Breast epithelium (tissue), 4 donors: ENCODE measurements at regions not wholly inside any gene's neighbourhood (a gene's known extent, or its start where the extent isn't known, plus 50 kb on each side); places are given as distances from the start of the nearest gene placed in this dataset.

Experiments
- DNase-seq, 2 donors: peaks; one replicate each; pipeline ENCODE4 v3.0.0-alpha.2; 2019; ENCODE audit warnings: low spot score in 2 of 2
- H3K27ac ChIP-seq, 2 donors: fragments of 200-600 bp; sonication (generic) in 1 of 2; one replicate each; pipeline ENCODE4 v1.5.1; 2016 to 2019; ENCODE audit warnings: mild to moderate bottlenecking in 1 of 2
- H3K27me3 ChIP-seq, 2 donors: fragments of 200-600 bp; sonication (generic) in 1 of 2; one replicate each; pipeline versions ENCODE4 v1.5.1 to v1.6.0; 2017 to 2019; ENCODE audit warnings: control low read depth in 1 of 2, mild to moderate bottlenecking in 1 of 2
- H3K36me3 ChIP-seq: fragments of 200-600 bp; one replicate; pipeline ENCODE4 v1.5.1; 2019
- H3K4me1 ChIP-seq, 2 donors: fragments of 200-600 bp; sonication (generic); one replicate each; pipeline ENCODE4 v1.5.1; 2016 to 2019; ENCODE audit warnings: control low read depth in 1 of 2
- H3K4me3 ChIP-seq, 3 donors: fragments of 200-600 bp; sonication (generic); 1 replicate in 2 of 3; 2 replicates in 1 of 3; pipeline ENCODE4 v1.5.1; 2016 to 2019; ENCODE audit warnings: mild to moderate bottlenecking in 3 of 3, moderate library complexity in 2 of 3
- H3K9me3 ChIP-seq, 2 donors: fragments of 200-600 bp; sonication (generic) in 1 of 2; one replicate each; pipeline ENCODE4 v1.5.1; 2016 to 2019; ENCODE audit warnings: control low read depth in 1 of 2
- POLR2A ChIP-seq: fragments of 450-650 bp; IDR thresholded peaks from one replicate; pipeline ENCODE4 v1.6.1; 2016; ENCODE audit warnings: antibody characterized with exemption, mild to moderate bottlenecking, moderate library complexity
- POLR2AphosphoS5 ChIP-seq, 3 donors: sonication (generic); formaldehyde crosslinking; IDR thresholded peaks; one replicate each; pipeline ENCODE4 v1.6.1; 2017; ENCODE audit warnings: antibody characterized with exemption in 3 of 3
- intact Hi-C: fragments of 100-400 bp; cut with DNase I; formaldehyde crosslinking; loops from one replicate; pipeline ENCODE4 v1.15.1; 2023; ENCODE audit warnings: low total_unique reads
- TF ChIP-seq, protein P1 (sequence below), 3 donors: fragments of 450-650 bp; IDR thresholded peaks; one replicate each; pipeline ENCODE4 v1.5.1; 2016 to 2017; ENCODE audit warnings: antibody characterized with exemption in 3 of 3, mild to moderate bottlenecking in 3 of 3, moderate library complexity in 3 of 3

- no peak for DNase-seq
- Histone ChIP-seq H3K27ac (no peak overlapping the region), H3K4me3 (peak overlapping the region in 1 of 3 donors; percentile 37), H3K9me3 (no peaks in the 10 kb centered on the region), H3K27me3 (peaks cover 0 to 4% of the 10 kb centered on the region in 2 donors), H3K4me1 (no peaks in the 10 kb centered on the region), H3K36me3 (no peaks in the 10 kb centered on the region)
- no peak for TF ChIP-seq POLR2A
- TF ChIP-seq, protein P1, sequence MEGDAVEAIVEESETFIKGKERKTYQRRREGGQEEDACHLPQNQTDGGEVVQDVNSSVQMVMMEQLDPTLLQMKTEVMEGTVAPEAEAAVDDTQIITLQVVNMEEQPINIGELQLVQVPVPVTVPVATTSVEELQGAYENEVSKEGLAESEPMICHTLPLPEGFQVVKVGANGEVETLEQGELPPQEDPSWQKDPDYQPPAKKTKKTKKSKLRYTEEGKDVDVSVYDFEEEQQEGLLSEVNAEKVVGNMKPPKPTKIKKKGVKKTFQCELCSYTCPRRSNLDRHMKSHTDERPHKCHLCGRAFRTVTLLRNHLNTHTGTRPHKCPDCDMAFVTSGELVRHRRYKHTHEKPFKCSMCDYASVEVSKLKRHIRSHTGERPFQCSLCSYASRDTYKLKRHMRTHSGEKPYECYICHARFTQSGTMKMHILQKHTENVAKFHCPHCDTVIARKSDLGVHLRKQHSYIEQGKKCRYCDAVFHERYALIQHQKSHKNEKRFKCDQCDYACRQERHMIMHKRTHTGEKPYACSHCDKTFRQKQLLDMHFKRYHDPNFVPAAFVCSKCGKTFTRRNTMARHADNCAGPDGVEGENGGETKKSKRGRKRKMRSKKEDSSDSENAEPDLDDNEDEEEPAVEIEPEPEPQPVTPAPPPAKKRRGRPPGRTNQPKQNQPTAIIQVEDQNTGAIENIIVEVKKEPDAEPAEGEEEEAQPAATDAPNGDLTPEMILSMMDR (IDR thresholded peaks at IDR 0.05): peak in 2 of 3 donors; percentile 16 to 33
- intact Hi-C loops: no loop called here
These were observed 76.4 kb upstream of the TMEM132C start for GRCh38 chr12:128190614-128191013.

DNA sequence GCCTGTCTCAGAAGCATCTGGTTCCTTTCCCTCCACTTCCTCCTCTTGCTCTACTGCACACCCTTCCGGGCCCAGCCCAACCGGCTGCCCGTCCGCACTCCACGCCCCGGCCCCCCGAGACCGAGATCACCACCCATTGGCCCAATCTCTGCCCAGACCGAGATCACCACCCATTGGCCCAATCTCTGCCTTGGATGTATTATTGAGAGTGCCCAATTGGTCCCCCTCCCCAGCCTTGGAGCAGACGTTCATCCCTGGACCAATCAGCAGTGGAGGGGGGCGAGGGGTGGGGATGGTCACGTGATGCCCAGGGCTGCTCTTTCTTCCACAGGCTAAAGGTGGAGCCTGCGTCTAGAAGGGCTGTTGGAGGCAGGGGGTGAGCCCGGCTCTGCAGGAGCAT, 75.6 kb upstream of the TMEM132C start:
- Histone ChIP-seq H3K9me3 (no peaks in the 10 kb centered on the region), H3K4me3 (no peak overlapping the region), H3K36me3 (no peaks in the 10 kb centered on the region), H3K27me3 (peaks cover 0 to 4% of the 10 kb centered on the region in 2 donors), H3K27ac (no peak overlapping the region), H3K4me1 (no peaks in the 10 kb centered on the region)
- intact Hi-C loops: no loop called here
- no peak for DNase-seq
- TF ChIP-seq, protein P1 (IDR thresholded peaks at IDR 0.05): no peak

- Histone ChIP-seq H3K36me3 (no peaks in the 10 kb centered on the region), H3K9me3 (peaks cover 3 to 11% of the 10 kb centered on the region in 2 donors), H3K27me3 (peaks cover 0 to 6% of the 10 kb centered on the region in 2 donors), H3K4me3 (no peak overlapping the region), H3K4me1 (no peaks in the 10 kb centered on the region), H3K27ac (no peak overlapping the region)
- TF ChIP-seq POLR2A (no peak), POLR2AphosphoS5 (IDR thresholded peaks at IDR 0.05) (no peak)
- TF ChIP-seq, protein P1 (IDR thresholded peaks at IDR 0.05): no peak
- intact Hi-C loops: no loop called here
- no peak for DNase-seq
These were observed 62.3 kb upstream of the TMEM132C start for GRCh38 chr12:128204711-128205110.

DNA sequence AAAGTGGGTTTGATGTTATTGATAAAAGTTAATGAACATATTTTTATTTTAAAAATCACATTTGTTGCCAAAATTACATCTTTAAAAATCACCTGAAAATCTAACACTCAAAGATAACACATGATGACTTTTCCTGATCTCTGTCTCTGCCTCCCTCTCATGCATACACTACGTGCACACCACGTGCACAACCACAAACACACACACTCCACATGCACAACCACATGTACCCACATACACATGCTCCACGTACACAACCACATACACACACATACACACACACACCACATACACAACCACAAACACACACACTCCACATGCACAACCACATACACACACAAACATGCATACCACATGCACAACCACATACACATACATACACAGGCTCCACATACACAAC, 61.8 kb upstream of the TMEM132C start:
- Histone ChIP-seq H3K36me3 (no peaks in the 10 kb centered on the region), H3K4me1 (no peaks in the 10 kb centered on the region), H3K9me3 (peaks cover 3 to 11% of the 10 kb centered on the region in 2 donors), H3K27ac (no peak overlapping the region), H3K27me3 (peaks cover 0 to 6% of the 10 kb centered on the region in 2 donors), H3K4me3 (no peak overlapping the region)
- intact Hi-C loops: no loop called here
- TF ChIP-seq POLR2A: no peak
- TF ChIP-seq, protein P1 (IDR thresholded peaks at IDR 0.05): no peak
- TF ChIP-seq POLR2AphosphoS5 (IDR thresholded peaks at IDR 0.05): no peak
- no peak for DNase-seq

GRCh38 chr12:128205758-128206157, 61.2 kb upstream of the TMEM132C start:
- intact Hi-C loops: no loop called here
- Histone ChIP-seq H3K27me3 (peaks cover 0 to 6% of the 10 kb centered on the region in 2 donors), H3K36me3 (no peaks in the 10 kb centered on the region), H3K4me1 (no peaks in the 10 kb centered on the region), H3K9me3 (peaks cover 3 to 14% of the 10 kb centered on the region in 2 donors), H3K27ac (no peak overlapping the region), H3K4me3 (no peak overlapping the region)
- no peak for DNase-seq
- TF ChIP-seq POLR2AphosphoS5 (IDR thresholded peaks at IDR 0.05) (no peak), POLR2A (no peak)
- TF ChIP-seq, protein P1 (IDR thresholded peaks at IDR 0.05): no peak
